ENCODE measurements at regions not wholly inside any gene's neighbourhood (a gene's known extent, or its start where the extent isn't known, plus 50 kb on each side); places are given as distances from the start of the nearest gene placed in this dataset.

GRCh38 chr2:210816769-210817168 lies 260.4 kb downstream of the CPS1 start:
- TF ChIP-seq CTCF (IDR thresholded peaks at IDR 0.05; ENCODE audit: insufficient read depth, low read length), result no peak
- DNase-seq (ENCODE audit: low read depth), result no peak
- no peak overlapping the region for H3K4me3 ChIP-seq (ENCODE audit: low read depth, low read length)

- no peak overlapping the region for H3K4me3 ChIP-seq (ENCODE audit: low read depth, low read length)
- TF ChIP-seq CTCF (IDR thresholded peaks at IDR 0.05; ENCODE audit: insufficient read depth, low read length), result no peak
- DNase-seq (ENCODE audit: low read depth), result no peak
Measured at GRCh38 chr2:210818473-210818872, 262.1 kb downstream of the CPS1 start.

- H3K4me3 ChIP-seq (ENCODE audit: low read depth, low read length), result no peak overlapping the region
- DNase-seq (ENCODE audit: low read depth), result no peak
- TF ChIP-seq CTCF (IDR thresholded peaks at IDR 0.05; ENCODE audit: insufficient read depth, low read length), result no peak
Measured at GRCh38 chr2:210833403-210833802, 277.0 kb downstream of the CPS1 start.

- DNase-seq (ENCODE audit: low read depth), result no peak
- no peak for TF ChIP-seq CTCF (IDR thresholded peaks at IDR 0.05; ENCODE audit: insufficient read depth, low read length)
- no peak overlapping the region for H3K4me3 ChIP-seq (ENCODE audit: low read depth, low read length)
Measured at GRCh38 chr2:210839034-210839433, 282.6 kb downstream of the CPS1 start.

- TF ChIP-seq CTCF (IDR thresholded peaks at IDR 0.05; ENCODE audit: insufficient read depth, low read length), result no peak
- H3K4me3 ChIP-seq (ENCODE audit: low read depth, low read length), result no peak overlapping the region
- no peak for DNase-seq (ENCODE audit: low read depth)
Measured at GRCh38 chr2:210839450-210839849, 283.1 kb downstream of the CPS1 start.

GRCh38 chr2:210842896-210843295 lies 286.5 kb downstream of the CPS1 start:
- no peak overlapping the region for H3K4me3 ChIP-seq (ENCODE audit: low read depth, low read length)
- no peak for TF ChIP-seq CTCF (IDR thresholded peaks at IDR 0.05; ENCODE audit: insufficient read depth, low read length)
- DNase-seq (ENCODE audit: low read depth), result no peak

GRCh38 chr2:210844016-210844415 lies 287.6 kb downstream of the CPS1 start:
- DNase-seq (ENCODE audit: low read depth), result no peak
- no peak for TF ChIP-seq CTCF (IDR thresholded peaks at IDR 0.05; ENCODE audit: insufficient read depth, low read length)
- H3K4me3 ChIP-seq (ENCODE audit: low read depth, low read length), result no peak overlapping the region
